CD14-positive monocyte (primary cell): ENCODE measurements at regions not wholly inside any gene's neighbourhood (a gene's known extent, or its start where the extent isn't known, plus 50 kb on each side); places are given as distances from the start of the nearest gene placed in this dataset.

ENCODE experiments used
- DNase-seq, 3 donors: peaks; one replicate each; pipeline ENCODE4 v3.0.0-alpha.2; 2011 to 2022
- H2AFZ ChIP-seq: 2 replicates; pipeline ENCODE4 v1.6.0; 2012; ENCODE audit warnings: mild to moderate bottlenecking, low read depth, low read length, inconsistent platforms; ENCODE audit not compliant: insufficient read depth, poor library complexity, severe bottlenecking
- H3K27ac ChIP-seq, 2 donors: 1 replicate in 1 of 2; 2 replicates in 1 of 2; pipeline ENCODE4 v1.5.1; 2012 to 2013; ENCODE audit warnings: low read length in 2 of 2, control low read depth in 1 of 2, inconsistent platforms in 1 of 2, low read depth in 1 of 2, mild to moderate bottlenecking in 1 of 2
- H3K27me3 ChIP-seq, 2 donors: one replicate each; pipeline versions ENCODE4 v1.6.0 to v1.6.1; 2011 to 2013; ENCODE audit warnings: low read length in 2 of 2; ENCODE audit not compliant: control insufficient read depth in 2 of 2, insufficient read depth in 2 of 2
- H3K36me3 ChIP-seq, 2 donors: replicated peaks in 1 of 2; 1 replicate in 1 of 2; 2 replicates in 1 of 2; pipeline versions ENCODE4 v1.5.1 to v1.6.1; 2012 to 2013; ENCODE audit warnings: low read length in 2 of 2, control low read depth in 1 of 2, inconsistent platforms in 1 of 2, mild to moderate bottlenecking in 1 of 2; ENCODE audit not compliant: insufficient read depth in 2 of 2, control insufficient read depth in 1 of 2
- H3K4me1 ChIP-seq, 2 donors: 1 replicate in 1 of 2; 2 replicates in 1 of 2; pipeline versions ENCODE4 v1.5.1 to v1.6.1; 2012 to 2013; ENCODE audit warnings: low read length in 2 of 2, control low read depth in 1 of 2, inconsistent platforms in 1 of 2, mild to moderate bottlenecking in 1 of 2, moderate library complexity in 1 of 2; ENCODE audit not compliant: insufficient read depth in 2 of 2, control insufficient read depth in 1 of 2
- H3K4me2 ChIP-seq: replicated peaks from 2 replicates; pipeline ENCODE3; 2012; ENCODE audit warnings: low read length, moderate library complexity, mild to moderate bottlenecking; ENCODE audit not compliant: poor library complexity, severe bottlenecking; ENCODE audit errors: extremely low read depth
- H3K4me3 ChIP-seq, 3 experiments: fragments of 200-600 bp in 1 of 3; sonication (generic) in 1 of 3; replicated peaks in 1 of 3; 1 replicate in 2 of 3; 2 replicates in 1 of 3; pipeline ENCODE4 v1.5.1; 2011 to 2013; ENCODE audit warnings: low read length in 3 of 3, mild to moderate bottlenecking in 3 of 3, control low read depth in 2 of 3, low read depth in 2 of 3, inconsistent platforms in 1 of 3, moderate library complexity in 1 of 3
- H3K79me2 ChIP-seq: 2 replicates; pipeline ENCODE4 v1.6.0; 2012; ENCODE audit warnings: mild to moderate bottlenecking, control low read depth, inconsistent platforms, low read length, moderate library complexity; ENCODE audit not compliant: insufficient read depth
- H3K9ac ChIP-seq: 2 replicates; pipeline ENCODE4 v1.6.0; 2017; ENCODE audit warnings: low read length, mild to moderate bottlenecking; ENCODE audit not compliant: insufficient read depth, poor library complexity, severe bottlenecking
- H3K9me3 ChIP-seq, 2 donors: replicated peaks in 1 of 2; 1 replicate in 1 of 2; 2 replicates in 1 of 2; pipeline versions ENCODE4 v1.5.1 to v1.6.1; 2012 to 2013; ENCODE audit warnings: low read length in 2 of 2, control low read depth in 1 of 2; ENCODE audit not compliant: control insufficient read depth in 1 of 2, insufficient read depth in 1 of 2
- H4K20me1 ChIP-seq: 2 replicates; pipeline ENCODE4 v1.6.0; 2012; ENCODE audit warnings: mild to moderate bottlenecking, low read length, control low read depth, moderate library complexity; ENCODE audit not compliant: insufficient read depth
- H3K27ac Mint-ChIP-seq, 7 donors: one replicate each; pipeline ENCODE4 v1.8.0; 2020; ENCODE audit warnings: mild to moderate bottlenecking in 7 of 7, mixed read lengths in 7 of 7, moderate library complexity in 6 of 7, inconsistent platforms in 2 of 7
- H3K27me3 Mint-ChIP-seq, 3 donors: one replicate each; pipeline ENCODE4 v1.8.0; 2021 to 2022; ENCODE audit warnings: low read depth in 3 of 3, mild to moderate bottlenecking in 3 of 3, mixed read lengths in 3 of 3, moderate library complexity in 3 of 3, inconsistent platforms in 1 of 3
- H3K36me3 Mint-ChIP-seq, 2 donors: one replicate each; pipeline ENCODE4 v1.8.0; 2020; ENCODE audit warnings: mixed read lengths in 2 of 2, inconsistent platforms in 1 of 2, mild to moderate bottlenecking in 1 of 2
- H3K4me1 Mint-ChIP-seq: one replicate; pipeline ENCODE4 v1.8.0; 2020; ENCODE audit warnings: mild to moderate bottlenecking, mixed read lengths
- H3K4me3 Mint-ChIP-seq, 2 donors: one replicate each; pipeline ENCODE4 v1.8.0; 2020; ENCODE audit warnings: mild to moderate bottlenecking in 2 of 2, mixed read lengths in 2 of 2, moderate library complexity in 1 of 2
- H3K9me3 Mint-ChIP-seq, 7 donors: one replicate each; pipeline ENCODE4 v1.8.0; 2020 to 2022; ENCODE audit warnings: mixed read lengths in 7 of 7, mild to moderate bottlenecking in 6 of 7, moderate library complexity in 6 of 7, inconsistent platforms in 2 of 7
- WGBS: methylation state at CpG from one replicate; pipeline ENCODE4 v1.1.5; 2013; ENCODE audit warnings: missing lambda C conversion rate; ENCODE audit not compliant: insufficient coverage; 5-methylcytosine and 5-hydroxymethylcytosine counted together
- intact Hi-C, 2 donors: fragments of 100-400 bp; cut with micrococcal nuclease; formaldehyde crosslinking; loops; one replicate each; pipeline versions ENCODE4 v1.15.0 to v1.15.1; 2023
- TF ChIP-seq, protein P1 (sequence below): fragments of 200-600 bp; IDR thresholded peaks from one replicate; pipeline ENCODE4 v1.8.0; 2022; ENCODE audit warnings: antibody characterized with exemption, mild to moderate bottlenecking

DNA sequence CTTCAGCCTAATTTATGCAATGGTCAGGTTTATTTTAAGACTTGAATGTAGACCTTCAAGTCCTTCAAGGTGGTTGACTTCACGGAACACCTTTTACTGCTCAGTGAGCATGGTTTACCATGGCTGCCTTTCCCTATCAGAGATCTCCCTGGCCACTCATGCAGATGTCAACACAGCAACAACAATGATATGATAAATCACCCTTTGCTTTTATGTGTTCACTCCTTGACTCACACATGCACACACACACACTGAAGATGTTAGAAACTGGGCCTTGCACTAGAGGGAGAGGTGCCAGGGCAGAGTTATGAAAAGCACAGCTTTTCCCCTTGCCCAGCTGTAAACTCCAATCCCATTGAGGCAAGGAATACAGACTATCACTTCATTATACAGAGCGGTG, 134.4 kb downstream of the WNT5A start:
- H3K27me3 ChIP-seq = no peaks in the 10 kb centered on the region
- H3K36me3 Mint-ChIP-seq = no peaks in the 10 kb centered on the region
- TF ChIP-seq, protein P1, sequence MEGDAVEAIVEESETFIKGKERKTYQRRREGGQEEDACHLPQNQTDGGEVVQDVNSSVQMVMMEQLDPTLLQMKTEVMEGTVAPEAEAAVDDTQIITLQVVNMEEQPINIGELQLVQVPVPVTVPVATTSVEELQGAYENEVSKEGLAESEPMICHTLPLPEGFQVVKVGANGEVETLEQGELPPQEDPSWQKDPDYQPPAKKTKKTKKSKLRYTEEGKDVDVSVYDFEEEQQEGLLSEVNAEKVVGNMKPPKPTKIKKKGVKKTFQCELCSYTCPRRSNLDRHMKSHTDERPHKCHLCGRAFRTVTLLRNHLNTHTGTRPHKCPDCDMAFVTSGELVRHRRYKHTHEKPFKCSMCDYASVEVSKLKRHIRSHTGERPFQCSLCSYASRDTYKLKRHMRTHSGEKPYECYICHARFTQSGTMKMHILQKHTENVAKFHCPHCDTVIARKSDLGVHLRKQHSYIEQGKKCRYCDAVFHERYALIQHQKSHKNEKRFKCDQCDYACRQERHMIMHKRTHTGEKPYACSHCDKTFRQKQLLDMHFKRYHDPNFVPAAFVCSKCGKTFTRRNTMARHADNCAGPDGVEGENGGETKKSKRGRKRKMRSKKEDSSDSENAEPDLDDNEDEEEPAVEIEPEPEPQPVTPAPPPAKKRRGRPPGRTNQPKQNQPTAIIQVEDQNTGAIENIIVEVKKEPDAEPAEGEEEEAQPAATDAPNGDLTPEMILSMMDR = no peak
- H3K27ac ChIP-seq = no peak overlapping the region
- WGBS = no CpG with 5 or more reads among the region's 2 CpGs
- no peaks in the 10 kb centered on the region for H4K20me1 ChIP-seq
- DNase-seq = no peak
- H3K36me3 ChIP-seq = no peaks in the 10 kb centered on the region
- no peak overlapping the region for H3K4me3 ChIP-seq
- H3K4me1 ChIP-seq = no peaks in the 10 kb centered on the region
- no peaks in the 10 kb centered on the region for H3K4me1 Mint-ChIP-seq
- no peaks in the 10 kb centered on the region for H3K27me3 Mint-ChIP-seq
- peaks cover 0 to 11% (median 6%) of the 10 kb centered on the region in 7 donors for H3K9me3 Mint-ChIP-seq
- H3K4me3 Mint-ChIP-seq = no peak overlapping the region
- no peak overlapping the region for H3K4me2 ChIP-seq
- H3K9me3 ChIP-seq = peaks cover 0 to under 1% of the 10 kb centered on the region in 2 donors
- H3K79me2 ChIP-seq = no peaks in the 10 kb centered on the region
- intact Hi-C loops = no loop called here
- no peak overlapping the region for H3K9ac ChIP-seq
- no peak overlapping the region for H3K27ac Mint-ChIP-seq
- no peak overlapping the region for H2AFZ ChIP-seq

DNA sequence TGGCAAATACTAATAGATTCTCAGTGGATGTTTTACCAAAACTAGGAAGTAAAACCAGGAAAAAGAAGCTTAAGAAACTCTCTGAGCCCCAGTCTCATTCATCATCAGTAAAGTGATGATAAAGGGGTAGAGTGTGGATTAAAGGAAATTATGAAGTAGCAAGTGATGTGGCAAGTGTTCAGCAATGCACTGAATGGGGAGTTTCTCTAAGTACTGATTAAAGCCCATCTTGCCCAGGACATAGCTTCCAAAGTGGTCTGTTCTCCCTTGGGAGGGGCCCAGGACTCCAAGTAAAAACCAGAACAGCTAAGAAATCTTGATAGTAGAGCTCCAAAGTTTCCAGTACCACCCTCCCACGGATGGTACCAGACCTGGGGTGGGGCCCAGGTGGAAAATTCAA, 137.3 kb downstream of the WNT5A start:
- intact Hi-C loops = no loop called here

More for the DNA sequence above, 137.3 kb downstream of the WNT5A start:
- WGBS = no CpG with 5 or more reads among the region's 1 CpG
- H3K4me2 ChIP-seq = no peak overlapping the region
- no peaks in the 10 kb centered on the region for H3K4me1 ChIP-seq
- H3K27ac ChIP-seq = no peak overlapping the region
- no peaks in the 10 kb centered on the region for H3K9me3 ChIP-seq
- Mint-ChIP-seq H3K27ac (no peak overlapping the region), H3K27me3 (no peaks in the 10 kb centered on the region), H3K4me3 (no peak overlapping the region), H3K9me3 (peaks cover 0 to 11% (median 4%) of the 10 kb centered on the region in 7 donors), H3K4me1 (no peaks in the 10 kb centered on the region), H3K36me3 (no peaks in the 10 kb centered on the region)
- H2AFZ ChIP-seq = no peak overlapping the region
- no peaks in the 10 kb centered on the region for H3K36me3 ChIP-seq
- no peaks in the 10 kb centered on the region for H4K20me1 ChIP-seq
- H3K27me3 ChIP-seq = no peaks in the 10 kb centered on the region
- no peak overlapping the region for H3K9ac ChIP-seq
- H3K4me3 ChIP-seq = no peak overlapping the region
- DNase-seq = no peak
- TF ChIP-seq, protein P1 = no peak
- H3K79me2 ChIP-seq = no peaks in the 10 kb centered on the region
